Limb (tissue), 2 donors: ENCODE measurements at regions not wholly inside any gene's neighbourhood (a gene's known extent, or its start where the extent isn't known, plus 50 kb on each side); places are given as distances from the start of the nearest gene placed in this dataset.
"Not testable (repeated sequence)": the region's sequence is repeated elsewhere in the genome, so short reads cannot be mapped to it uniquely, and the experiment has no call there.

Experiments
- DNase-seq, 2 donors: peaks; one replicate each; pipeline ENCODE4 v3.0.0-alpha.2; 2016; ENCODE audit errors: extremely low spot score in 2 of 2

DNA sequence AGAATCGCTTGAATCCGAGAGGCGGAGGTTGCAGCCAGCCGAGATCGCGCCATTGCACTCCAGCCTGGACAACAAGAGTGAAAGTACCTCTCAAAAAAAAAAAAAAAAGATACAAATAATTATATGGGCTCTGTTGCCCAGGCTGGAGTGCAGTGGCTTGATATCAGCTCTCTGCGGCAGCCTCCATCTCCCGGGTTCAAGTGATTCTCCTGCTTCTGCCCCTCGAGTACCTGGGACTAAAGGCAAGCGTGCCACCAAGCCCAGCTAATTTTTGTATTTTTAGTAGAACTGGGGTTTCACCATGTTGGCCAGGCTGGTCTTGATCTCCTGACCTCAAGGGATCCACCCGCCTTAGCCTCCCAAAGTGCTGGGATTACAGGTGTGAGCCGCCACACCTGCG, 197.8 kb downstream of the ALG10 start:
- DNase-seq = not testable (repeated sequence)

DNA sequence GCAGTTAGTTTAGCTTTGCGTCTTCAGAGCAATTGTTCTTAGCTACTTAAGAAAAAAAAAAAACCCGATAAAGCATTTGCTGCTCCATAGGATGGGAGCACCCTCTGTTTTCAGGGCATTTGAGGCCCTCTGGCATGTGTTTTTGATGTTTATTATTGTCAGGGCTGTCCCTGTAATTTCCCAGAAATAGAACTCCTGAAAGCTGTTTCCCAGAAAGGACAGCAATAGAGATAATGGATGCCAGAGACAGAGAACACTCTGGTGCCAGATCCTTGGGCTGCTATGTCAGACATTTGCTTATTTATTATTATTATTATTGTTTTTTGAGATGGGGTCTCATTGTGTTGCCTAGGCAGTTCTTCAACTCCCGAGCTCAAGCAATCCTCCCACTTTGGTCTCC, 201.3 kb downstream of the ALG10 start:
- DNase-seq = no peak

DNA sequence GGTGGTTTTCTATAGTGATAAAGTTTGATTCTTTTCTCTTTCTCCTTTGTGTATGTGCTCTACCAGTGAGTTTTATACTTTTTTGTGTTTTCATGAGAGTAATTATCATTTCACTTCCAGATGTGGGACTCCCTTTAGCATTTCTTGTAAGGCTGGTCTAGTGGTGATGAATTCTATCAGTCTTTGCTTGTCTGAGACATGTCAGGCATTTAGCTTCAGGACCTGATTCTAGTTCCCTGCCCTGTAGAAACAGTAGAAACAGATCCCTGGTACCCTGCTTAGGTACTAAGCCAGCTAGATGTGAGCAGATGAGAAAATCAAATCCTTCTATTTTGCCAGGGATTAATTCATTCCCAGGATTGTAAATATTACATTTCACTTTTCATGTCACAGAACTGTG, 203.7 kb downstream of the ALG10 start:
- DNase-seq = not testable (repeated sequence)

DNA sequence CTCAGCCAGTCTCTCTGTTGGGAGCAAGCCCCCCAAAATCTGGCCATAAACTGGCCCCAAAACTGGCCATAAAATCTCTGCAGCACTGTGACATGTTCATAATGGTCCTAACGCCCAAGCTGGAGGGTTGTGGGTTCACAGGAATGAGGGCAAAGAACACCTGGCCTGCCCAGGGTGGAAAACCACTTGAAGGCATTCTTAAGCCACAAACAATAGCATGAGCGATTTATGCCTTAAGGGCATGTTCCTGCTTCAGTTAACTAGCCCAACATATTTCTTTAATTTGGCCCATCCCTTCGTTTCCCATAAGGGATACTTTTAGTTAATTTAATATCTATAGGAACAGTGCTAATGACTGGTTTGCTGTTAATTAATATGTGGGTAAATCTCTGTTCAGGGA, 205.8 kb downstream of the ALG10 start:
- DNase-seq = not testable (repeated sequence)

DNA sequence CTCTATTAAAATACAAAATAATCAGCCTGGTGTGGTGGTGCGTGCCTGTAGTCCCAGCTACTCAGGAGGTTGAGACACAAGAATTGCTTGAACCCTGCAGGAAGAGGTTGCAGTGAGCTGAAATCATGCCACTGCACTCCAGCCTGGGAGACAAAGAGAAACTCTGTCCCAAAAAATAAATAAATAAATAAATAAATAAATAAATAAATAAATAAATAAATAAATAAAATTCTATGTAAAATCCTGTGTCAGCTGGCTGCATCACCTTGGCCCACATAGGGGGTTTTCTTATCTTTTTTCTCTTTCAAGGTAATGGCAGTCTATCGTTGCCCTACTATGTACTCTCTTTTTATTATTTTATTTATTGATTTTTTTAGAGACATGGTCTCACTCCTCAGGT, 206.7 kb downstream of the ALG10 start:
- DNase-seq = not testable (repeated sequence)

DNA sequence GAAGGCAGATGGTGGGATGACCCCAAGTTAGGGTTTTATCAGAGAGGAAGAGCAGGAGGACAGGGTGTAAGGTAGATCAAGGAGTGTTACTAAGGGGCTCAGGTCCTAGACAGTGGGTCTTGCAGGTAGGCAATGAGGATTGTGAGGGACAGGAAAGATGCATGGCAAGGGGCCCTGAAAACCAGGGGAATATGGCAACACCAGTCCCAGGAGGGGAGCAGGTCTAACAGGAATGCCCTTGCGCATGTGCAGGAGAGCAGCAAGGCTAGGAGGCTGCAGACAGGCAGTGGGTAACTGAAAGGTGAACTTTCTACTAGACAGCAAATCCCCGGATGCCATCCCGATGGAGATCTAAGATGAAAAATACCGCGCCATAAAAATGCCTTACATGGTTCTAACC, 211.3 kb downstream of the ALG10 start:
- DNase-seq = no peak

DNA sequence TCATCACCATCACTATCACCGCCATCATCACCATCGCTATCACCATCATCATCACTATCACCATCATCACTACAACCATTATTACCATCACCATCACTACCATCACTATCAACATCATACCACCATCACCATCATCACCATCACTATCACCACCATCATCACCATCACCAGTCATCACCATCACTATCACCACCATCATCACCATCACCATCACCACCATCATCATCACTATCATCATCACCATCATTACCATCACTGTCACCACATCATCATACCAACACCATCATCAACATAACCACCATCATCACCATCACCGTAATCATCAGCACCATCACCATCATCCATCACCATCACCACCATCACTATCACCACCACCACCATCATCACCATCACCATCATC, 213.8 kb downstream of the ALG10 start:
- DNase-seq = no peak

DNA sequence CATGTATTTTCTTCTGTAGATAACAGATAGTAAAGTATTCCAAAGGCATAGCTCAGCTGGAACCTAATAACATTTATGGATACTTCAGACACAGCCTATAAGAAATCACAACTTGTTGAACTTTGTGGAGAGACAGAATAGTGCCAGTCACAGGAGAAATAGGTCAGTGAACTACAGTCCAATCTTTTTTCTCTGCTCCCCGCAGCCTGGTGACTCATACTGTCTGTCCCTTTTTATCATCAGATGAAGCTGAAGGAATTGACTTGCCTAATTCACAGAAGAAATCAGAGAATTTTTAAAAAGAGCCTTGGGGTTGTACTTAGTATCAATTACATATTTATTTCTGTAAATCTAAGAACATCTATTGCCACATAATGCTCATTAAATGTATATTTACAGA, 222.3 kb downstream of the ALG10 start:
- no peak for DNase-seq

DNA sequence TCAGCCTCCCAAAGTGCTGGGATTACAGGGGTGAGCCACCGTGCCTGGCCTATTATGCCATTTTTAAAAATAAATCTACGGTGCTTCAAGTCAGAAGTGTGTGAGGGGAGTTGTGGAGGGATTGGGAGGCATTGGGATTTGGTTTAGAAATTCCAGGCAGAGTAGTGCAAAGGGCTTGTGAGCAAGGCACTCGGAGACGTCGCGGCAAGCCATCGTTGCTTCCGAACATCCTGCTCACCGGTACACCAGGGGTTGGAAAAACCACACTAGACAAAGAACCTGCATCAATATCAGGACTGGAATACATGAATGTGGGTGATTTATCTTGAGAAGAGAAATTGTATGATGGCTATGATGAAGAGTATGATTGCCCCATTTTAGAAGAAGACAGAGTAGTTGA, 227.0 kb downstream of the ALG10 start:
- DNase-seq = no peak

DNA sequence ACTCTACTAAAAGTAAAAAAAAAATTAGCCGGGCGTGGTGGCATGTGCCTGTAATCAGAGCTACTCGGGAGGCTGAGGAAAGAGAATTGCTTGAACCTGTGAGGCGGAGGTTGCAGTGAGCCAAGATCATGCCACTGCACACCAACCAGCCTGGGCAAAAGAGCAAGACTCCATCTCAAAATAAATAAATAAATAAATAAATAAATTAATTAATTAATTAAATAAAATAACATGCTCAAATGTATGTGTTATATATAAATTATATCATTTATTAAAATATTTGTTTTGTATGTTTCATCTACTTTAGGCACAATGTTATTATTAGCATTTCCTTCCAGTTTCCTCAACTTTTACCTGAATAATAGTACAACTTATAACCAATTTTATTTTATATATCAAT, 229.6 kb downstream of the ALG10 start:
- not testable (repeated sequence) for DNase-seq

DNA sequence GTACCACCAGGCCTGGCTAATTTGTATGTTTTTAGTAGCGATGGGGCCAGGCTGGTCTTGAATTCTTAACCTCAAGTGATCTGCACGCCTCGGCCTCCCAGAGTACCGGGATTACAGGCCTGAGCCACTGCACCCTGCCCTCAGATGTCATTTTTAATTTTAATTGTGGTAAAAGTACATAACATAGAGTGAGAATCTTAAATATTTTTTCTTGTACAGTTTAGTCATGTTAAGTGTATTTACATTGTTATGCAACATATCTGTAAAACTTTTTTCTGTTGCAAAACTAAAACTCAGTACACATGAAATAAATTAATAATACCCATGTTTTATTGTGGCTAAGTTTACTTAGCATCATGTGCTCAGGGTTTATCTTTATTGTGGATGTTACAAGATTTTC, 231.4 kb downstream of the ALG10 start:
- no peak for DNase-seq

DNA sequence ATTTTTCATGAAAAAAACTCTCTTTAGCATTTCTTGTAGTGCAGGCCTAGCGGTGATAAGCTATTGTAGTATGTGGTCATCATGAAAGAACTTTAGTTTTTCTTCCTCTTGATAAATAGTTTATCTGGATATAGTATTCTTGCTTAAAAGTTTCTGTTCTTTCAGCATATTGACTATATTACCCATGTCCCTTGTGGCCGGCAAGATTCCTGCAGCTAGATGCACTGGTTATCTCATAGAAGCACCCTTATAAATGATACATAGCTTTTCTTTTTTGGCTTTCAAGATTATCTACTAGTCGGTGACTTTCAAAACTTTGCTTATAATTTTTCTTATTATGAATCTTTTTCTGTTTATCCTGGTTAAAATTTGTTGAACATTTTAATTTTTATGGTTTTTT, 234.8 kb downstream of the ALG10 start:
- no peak for DNase-seq

DNA sequence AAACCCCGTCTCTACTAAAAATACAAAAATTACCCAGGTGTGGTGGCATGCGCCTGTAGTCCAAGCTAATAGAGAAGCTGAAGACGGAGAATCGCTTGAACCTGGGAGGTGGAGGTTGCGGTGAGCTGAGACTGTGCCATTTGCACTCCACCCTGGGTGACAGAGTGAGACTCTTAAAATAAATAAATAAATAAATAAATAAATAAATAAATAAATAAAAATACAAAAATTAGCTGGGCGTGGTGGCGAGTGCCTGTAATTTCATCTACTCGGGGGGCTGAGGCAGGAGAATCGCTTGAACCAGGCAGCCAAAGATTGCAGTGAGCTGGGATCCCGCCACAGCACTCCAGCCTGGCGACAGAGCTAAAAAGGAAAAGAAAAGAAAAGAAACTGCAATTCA, 239.8 kb downstream of the ALG10 start:
- not testable (repeated sequence) for DNase-seq

DNA sequence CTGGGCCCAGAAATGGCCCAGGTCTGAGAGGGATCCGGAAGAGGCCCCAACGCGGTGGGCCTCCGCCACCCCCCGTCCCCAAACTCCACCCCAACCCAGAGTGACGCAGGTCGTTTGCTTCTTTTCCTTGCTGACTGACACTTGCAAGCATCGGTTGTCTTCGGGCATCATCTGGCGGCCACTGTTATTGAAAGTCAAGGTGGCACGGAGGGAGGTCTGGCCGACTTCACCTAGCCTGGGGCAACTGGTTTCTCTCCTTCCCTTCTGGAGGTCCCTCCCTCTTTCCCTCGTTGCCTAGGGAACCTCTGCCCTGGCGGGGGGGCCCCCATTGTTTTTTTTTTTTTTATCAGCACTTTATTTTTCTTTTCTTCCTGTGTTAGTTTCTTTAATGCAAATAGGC, 241.8 kb downstream of the ALG10 start:
- DNase-seq = no peak

DNA sequence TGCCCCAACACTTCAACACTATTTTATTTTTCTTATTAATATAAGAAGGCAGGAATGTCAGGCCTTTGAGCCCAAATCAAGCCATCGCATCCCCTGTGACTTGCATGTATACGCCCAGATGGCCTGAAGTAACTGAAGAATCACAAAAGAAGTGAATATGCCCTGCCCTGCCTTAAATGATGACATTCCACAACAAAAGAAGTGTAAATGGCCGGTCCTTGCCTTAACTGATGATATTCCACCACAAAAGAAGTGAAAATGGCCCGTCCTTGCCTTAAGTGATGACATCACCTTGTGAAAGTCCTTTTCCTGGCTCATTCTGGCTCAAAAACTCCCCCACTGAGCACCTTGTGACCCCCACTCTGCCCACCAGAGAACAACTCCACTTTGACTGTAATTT, 251.4 kb downstream of the ALG10 start:
- DNase-seq = not testable (repeated sequence)

DNA sequence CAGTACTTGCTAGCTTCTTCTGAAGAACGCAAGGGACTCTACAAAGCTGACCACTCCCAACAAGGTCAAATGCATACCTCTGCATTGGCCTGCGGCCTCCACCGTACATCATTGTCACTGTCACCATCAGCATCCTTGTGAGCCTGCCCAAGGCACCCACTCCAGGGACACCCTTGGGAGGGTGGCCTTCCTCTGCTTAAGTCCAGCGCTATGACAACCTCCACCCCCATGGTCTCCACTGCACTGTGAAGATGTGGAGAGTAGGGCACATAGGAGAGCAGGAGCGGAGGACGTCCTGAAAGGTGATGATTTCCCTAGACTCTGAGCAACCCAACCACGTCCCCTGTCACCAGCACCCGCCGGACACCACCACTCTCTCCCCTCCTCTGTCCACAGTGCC, 252.8 kb downstream of the ALG10 start:
- DNase-seq = no peak

DNA sequence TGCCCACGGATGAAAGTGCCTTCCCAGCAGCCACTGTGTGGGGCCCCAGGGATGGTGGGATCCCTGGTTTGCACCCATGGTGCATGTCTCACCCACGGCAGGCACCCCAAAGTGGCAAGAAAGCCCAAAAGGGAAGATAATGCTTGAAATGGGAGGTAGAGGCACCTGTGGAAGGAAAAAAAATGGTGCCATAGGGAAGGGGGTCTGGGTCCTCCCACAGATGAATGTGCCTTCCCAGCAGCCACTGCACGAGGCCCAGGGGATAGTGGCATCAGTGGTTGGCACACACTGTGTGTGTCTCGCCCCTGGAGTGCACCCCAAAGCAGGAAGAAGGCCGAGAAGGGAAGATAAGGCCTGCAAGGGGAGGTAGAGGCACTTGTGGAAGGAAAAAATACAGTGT, 264.2 kb downstream of the ALG10 start:
- no peak for DNase-seq

DNA sequence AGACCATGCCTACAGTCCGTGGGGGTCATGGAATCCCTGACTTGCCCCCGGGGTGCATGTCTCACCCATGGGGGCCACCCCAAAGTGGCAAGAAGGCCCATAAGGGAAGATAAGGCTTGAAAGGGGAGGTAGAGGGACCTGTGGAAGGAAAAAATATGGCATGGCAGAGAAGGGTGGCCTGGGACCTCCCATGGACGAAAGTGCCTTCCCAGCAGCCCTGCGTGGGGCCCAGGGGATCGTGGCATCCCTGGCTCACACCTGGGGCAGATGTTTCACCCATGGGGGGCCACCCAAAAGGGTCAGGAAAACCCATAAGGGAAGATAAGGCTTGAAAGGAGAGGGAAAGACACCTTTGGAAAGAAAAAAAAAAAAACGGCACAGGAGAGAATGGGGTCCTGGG, 264.6 kb downstream of the ALG10 start:
- no peak for DNase-seq

DNA sequence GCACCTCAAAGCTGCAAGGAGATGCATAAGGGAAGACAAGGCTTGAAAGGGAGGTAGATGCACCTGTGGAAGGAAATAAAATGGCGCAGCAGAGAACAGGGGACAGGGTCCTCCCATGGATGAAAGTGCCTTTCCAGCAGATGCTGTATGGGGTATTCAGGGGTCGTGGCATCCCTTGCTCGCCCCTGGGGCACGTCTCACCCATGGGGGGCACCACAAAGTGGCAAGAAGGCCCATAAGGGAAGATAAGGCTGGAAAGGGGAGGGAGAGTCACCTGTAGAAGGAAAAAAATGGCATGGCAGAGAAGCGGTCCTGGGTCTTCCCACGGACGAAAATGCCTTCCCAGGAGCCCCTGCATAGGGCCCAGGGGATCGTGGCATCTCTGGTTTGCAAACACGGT, 265.1 kb downstream of the ALG10 start:
- peak in 1 of 2 donors; percentile 15 for DNase-seq

DNA sequence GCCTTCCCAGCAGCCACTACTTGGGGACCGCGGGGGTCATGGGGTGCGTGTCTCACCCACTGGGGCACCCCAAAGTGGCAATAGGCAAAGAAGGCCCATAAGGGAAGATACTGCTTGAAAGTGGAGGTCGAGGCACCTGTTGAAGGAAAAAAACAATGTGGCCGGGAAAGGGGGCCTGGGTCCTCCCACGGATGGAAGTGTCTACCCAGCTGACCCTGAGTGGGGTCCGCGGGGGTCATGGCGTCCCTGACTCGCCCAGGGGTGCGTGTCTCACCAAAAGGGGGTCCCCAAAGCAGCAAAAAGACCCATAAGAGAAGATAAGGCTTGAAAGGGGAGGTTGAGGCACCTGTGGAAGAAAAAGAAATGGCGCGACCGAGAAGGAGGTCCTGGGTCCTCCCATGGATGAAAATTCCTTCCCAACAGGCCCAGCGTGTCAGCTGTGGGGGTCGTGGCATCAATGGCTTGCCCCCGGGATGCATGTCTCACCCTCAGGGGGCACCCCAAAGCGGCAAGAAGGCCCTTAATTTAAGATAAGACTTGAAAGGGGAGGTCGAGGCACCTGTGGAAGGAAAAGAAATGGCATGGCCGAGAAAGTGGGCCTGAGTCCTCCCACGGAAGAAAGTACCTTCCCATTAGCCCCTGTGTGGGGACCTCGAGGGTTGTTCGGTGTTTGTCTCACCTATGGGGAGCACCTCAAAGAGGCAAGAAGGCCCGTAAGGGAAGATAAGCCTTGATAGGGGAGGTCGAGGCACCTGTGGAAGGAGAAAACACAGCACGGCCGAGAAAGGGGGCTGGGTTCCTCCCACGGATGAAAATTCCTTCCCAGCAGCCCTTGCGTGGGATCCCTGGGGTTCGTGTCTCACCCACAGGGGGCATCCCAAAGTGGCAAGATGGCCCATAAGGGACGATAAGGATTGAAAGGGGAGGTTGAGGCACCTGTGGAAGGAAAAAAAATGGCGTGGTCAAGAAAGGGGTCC, 266.0 kb downstream of the ALG10 start:
- DNase-seq = peak in 1 of 2 donors; percentile 9

DNA sequence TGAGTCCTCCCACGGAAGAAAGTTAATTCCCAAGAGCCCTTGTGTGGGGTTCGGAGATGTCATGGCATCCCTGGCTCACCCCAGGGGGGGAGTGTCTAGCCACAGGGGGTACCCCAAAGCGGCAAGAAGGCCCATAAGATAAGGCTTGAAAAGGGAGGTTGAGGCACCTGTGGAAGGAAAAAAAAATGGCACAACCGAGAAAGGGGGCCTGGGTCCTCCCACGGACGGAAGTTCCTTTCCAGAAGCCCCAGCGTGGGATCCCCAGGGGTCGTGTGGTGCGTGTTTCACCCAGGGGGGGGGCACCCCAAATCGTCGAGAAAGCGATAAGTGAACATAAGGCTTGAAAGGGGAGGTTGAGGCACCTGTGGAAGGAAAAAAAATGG, 266.7 kb downstream of the ALG10 start:
- peak in 1 of 2 donors; percentile 18 for DNase-seq

DNA sequence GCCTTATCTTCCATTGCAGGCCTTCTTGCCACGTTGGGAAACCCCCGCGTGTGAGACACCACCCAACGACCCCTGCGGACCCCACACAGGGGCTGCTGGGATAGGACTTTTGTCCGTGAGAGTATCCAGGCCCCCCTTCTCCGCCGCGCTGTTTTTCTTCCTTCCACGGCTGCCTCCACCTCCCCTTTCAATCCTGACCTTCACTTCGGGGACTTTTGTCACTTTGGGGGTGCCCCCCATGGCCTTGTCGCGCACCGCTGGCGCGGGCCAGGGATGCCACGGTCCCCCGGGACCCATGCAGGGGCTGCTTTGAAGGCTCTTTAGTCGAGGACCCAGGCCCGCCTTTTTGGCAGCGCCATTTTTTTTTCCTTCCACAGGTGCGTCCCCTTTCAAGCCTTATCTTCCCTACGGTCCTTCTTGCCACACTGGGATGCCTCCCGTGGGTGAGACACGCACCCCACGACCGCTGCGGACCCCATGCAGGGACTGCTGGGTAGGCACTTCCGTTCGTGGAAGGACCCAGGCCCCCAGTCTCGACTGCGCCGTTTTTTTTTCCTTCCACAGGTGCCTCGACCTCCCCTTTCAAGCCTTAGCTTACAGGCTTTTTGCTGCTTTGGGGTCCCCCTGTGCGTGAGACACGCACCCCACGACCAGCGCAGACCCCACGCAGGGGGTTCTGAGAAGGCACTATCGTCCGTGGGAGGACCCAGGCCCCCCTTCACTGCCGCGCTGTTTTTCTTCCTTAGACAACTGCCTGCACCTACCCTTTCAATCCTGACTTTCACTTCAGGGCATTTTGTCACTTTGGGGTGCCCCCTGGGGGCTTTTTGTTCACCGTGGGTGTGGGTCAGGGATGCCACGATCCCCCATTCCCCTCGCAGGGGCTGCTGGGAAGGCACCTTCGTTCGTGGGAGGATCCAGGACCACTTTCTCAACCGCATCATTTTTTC, 267.4 kb downstream of the ALG10 start:
- peak in 1 of 2 donors; percentile 13 for DNase-seq
